HepG2 (cell line): ENCODE measurements at regions not wholly inside any gene's neighbourhood (a gene's known extent, or its start where the extent isn't known, plus 50 kb on each side); places are given as distances from the start of the nearest gene placed in this dataset.

Source experiments
- ATAC-seq: fragments of 200-7000 bp; cut with Tn5 transposase; 3 replicates; pipeline ENCODE4 v1.9.1; 2020; ENCODE audit warnings: mild to moderate bottlenecking, moderate library complexity
- BruUV-seq: library from RNA; stranded (reverse); fragments of 400-500 nt; replicated peaks from 2 replicates; lab custom pipeline; 2021; lab: Mats Ljungman, UMichigan
- CTCF ChIA-PET: fragments of 300-600 bp; formaldehyde crosslinking; extraction: SDS; loops from one replicate; lab custom pipeline; 2021; ENCODE audit warnings: low total read pairs, inconsistent platforms, low intra/inter-chr PET ratio; lab: Yijun Ruan, JAX
- POLR2A ChIA-PET: fragments of 350-600 bp; sonication (Branson Sonifier 250); formaldehyde crosslinking; loops from one replicate; lab custom pipeline; 2020; ENCODE audit warnings: antibody characterized with exemption, inconsistent platforms; lab: Yijun Ruan, JAX
- DNase-seq: peaks from one replicate; pipeline ENCODE4 v3.0.0-alpha.2; 2015; ENCODE audit warnings: low spot score
- FAIRE-seq: peaks from 3 replicates; lab custom pipeline; 2011; peaks lifted over from hg19 to GRCh38; lab: Jason Lieb, UNC
- H2AFZ ChIP-seq: one replicate; pipeline ENCODE4 v1.6.1; 2011; ENCODE audit warnings: low read length, inconsistent platforms
- H3K27ac ChIP-seq: fragments of 300-600 bp; 3 replicates; pipeline ENCODE4 v1.8.0; 2011; ENCODE audit warnings: mixed run types, mild to moderate bottlenecking, mixed read lengths, low read length, inconsistent platforms; ENCODE audit not compliant: insufficient read depth; ENCODE audit errors: extremely low read length
- H3K27me3 ChIP-seq, 2 experiments: fragments of 200-600 bp in 1 of 2; 2 replicates in 1 of 2; 3 replicates in 1 of 2; pipeline versions ENCODE4 v1.6.0 to v1.8.0; 2011; ENCODE audit warnings: low read length in 2 of 2, mild to moderate bottlenecking in 2 of 2, moderate library complexity in 2 of 2, inconsistent platforms in 1 of 2; ENCODE audit not compliant: insufficient read depth in 2 of 2, control insufficient read depth in 1 of 2
- H3K36me3 ChIP-seq, 2 experiments: fragments of 200-600 bp in 1 of 2; replicated peaks in 1 of 2; 2 replicates in 1 of 2; 3 replicates in 1 of 2; pipeline versions ENCODE4 v1.5.1 to v1.8.0; 2011; ENCODE audit warnings: low read length in 2 of 2, inconsistent platforms in 1 of 2; ENCODE audit not compliant: insufficient read depth in 2 of 2, control insufficient read depth in 1 of 2
- H3K4me1 ChIP-seq: 2 replicates; pipeline ENCODE4 v1.5.1; 2012; ENCODE audit warnings: low read length, inconsistent platforms; ENCODE audit not compliant: insufficient read depth
- H3K4me2 ChIP-seq: 2 replicates; pipeline ENCODE4 v1.6.0; 2011; ENCODE audit warnings: low read depth, low read length, inconsistent platforms
- H3K4me3 ChIP-seq, 3 experiments: fragments of 200-600 bp in 1 of 3; sonication (generic), shearing (Covaris generic) in 1 of 3; replicated peaks in 1 of 3; 2 replicates each; pipeline ENCODE4 v1.5.1; 2011 to 2016; ENCODE audit warnings: low read length in 3 of 3, inconsistent platforms in 2 of 3, low read depth in 2 of 3, mild to moderate bottlenecking in 2 of 3, control low read depth in 1 of 3, mixed read lengths in 1 of 3; ENCODE audit not compliant: insufficient read depth in 1 of 3
- H3K79me2 ChIP-seq: one replicate; pipeline ENCODE4 v1.6.1; 2011; ENCODE audit warnings: low read length, inconsistent platforms; ENCODE audit not compliant: insufficient read depth
- H3K9ac ChIP-seq: 2 replicates; pipeline ENCODE4 v1.6.0; 2011; ENCODE audit warnings: mild to moderate bottlenecking, low read depth, low read length, inconsistent platforms; ENCODE audit not compliant: insufficient read depth
- H3K9me3 ChIP-seq: 2 replicates; pipeline ENCODE4 v1.5.1; 2012; ENCODE audit warnings: mild to moderate bottlenecking, low read length
- H4K20me1 ChIP-seq: 2 replicates; pipeline ENCODE4 v1.6.0; 2011; ENCODE audit warnings: inconsistent platforms, mild to moderate bottlenecking, low read length, moderate library complexity; ENCODE audit not compliant: insufficient read depth
- CBX1 ChIP-seq: IDR thresholded peaks from one replicate; pipeline ENCODE4 v1.6.1; 2016; ENCODE audit warnings: antibody characterized with exemption, low read depth
- CENPT ChIP-seq: sonication (generic); formaldehyde crosslinking; IDR thresholded peaks from 2 replicates; pipeline ENCODE4 v1.8.0; 2022; ENCODE audit warnings: low read depth, mild to moderate bottlenecking, moderate library complexity, missing genetic modification reagents
- EHMT2 ChIP-seq: fragments of 200-600 bp; sonication (generic); IDR thresholded peaks from 2 replicates; pipeline ENCODE4 v1.7.0; 2017; ENCODE audit warnings: antibody characterized with exemption, low read depth, low read length, borderline replicate concordance
- EP300 ChIP-seq, 3 experiments: sonication (generic) in 1 of 3; formaldehyde crosslinking in 1 of 3; IDR thresholded peaks; 2 replicates each; pipeline versions ENCODE4 v1.5.1 to v1.6.1; 2011 to 2020; ENCODE audit warnings: low read depth in 2 of 3, low read length in 2 of 3, borderline replicate concordance in 1 of 3, improper control_type of control experiment in 1 of 3, mild to moderate bottlenecking in 1 of 3, missing genetic modification reagents in 1 of 3, moderate library complexity in 1 of 3
- HCFC1 ChIP-seq: fragments of 150-350 bp; IDR thresholded peaks from 2 replicates; pipeline ENCODE4 v1.6.1; 2014; ENCODE audit warnings: low read depth, low read length
- HMG20A ChIP-seq: IDR thresholded peaks from 2 replicates; pipeline ENCODE4 v1.6.1; 2016; ENCODE audit warnings: borderline replicate concordance
- HMG20B ChIP-seq: conservative IDR thresholded peaks from 2 replicates; pipeline ENCODE4 v1.6.1; 2016; ENCODE audit warnings: missing genetic modification reagents, missing compliant biosample characterization
- MIXL1 ChIP-seq: IDR thresholded peaks from 2 replicates; pipeline ENCODE4 v1.6.1; 2016
- NFATC3 ChIP-seq: sonication (generic); formaldehyde crosslinking; IDR thresholded peaks from 2 replicates; pipeline ENCODE4 v1.5.1; 2020; ENCODE audit warnings: mild to moderate bottlenecking, missing genetic modification reagents
- NFYC ChIP-seq: IDR thresholded peaks from 2 replicates; pipeline ENCODE4 v1.6.1; 2016; ENCODE audit warnings: missing genetic modification reagents, missing compliant biosample characterization
- NKX3-1 ChIP-seq: sonication (generic); formaldehyde crosslinking; IDR thresholded peaks from 2 replicates; pipeline ENCODE4 v1.5.0; 2020; ENCODE audit warnings: missing genetic modification reagents
- NR2F6 ChIP-seq, 2 experiments: IDR thresholded peaks; 2 replicates each; pipeline ENCODE4 v1.6.1; 2016; ENCODE audit warnings: antibody characterized with exemption in 1 of 2, mild to moderate bottlenecking in 1 of 2
- RAD51 ChIP-seq: fragments of 450-650 bp; IDR thresholded peaks from 2 replicates; pipeline ENCODE4 v1.6.1; 2016; ENCODE audit warnings: borderline replicate concordance
- SNAPC4 ChIP-seq: sonication (generic); formaldehyde crosslinking; IDR thresholded peaks from 2 replicates; pipeline ENCODE4 v1.4.0; 2020; ENCODE audit warnings: mild to moderate bottlenecking, missing genetic modification reagents
- XBP1 ChIP-seq: sonication (generic); formaldehyde crosslinking; IDR thresholded peaks from 2 replicates; pipeline ENCODE4 v1.5.0; 2020; ENCODE audit warnings: missing genetic modification reagents
- ZNF280D ChIP-seq: sonication (generic); formaldehyde crosslinking; IDR thresholded peaks from 2 replicates; pipeline ENCODE4 v1.5.1; 2020; ENCODE audit warnings: mild to moderate bottlenecking, missing genetic modification reagents
- ZNF430 ChIP-seq: sonication (generic); formaldehyde crosslinking; IDR thresholded peaks from 2 replicates; pipeline ENCODE4 v1.9.0; 2021; ENCODE audit warnings: mild to moderate bottlenecking, missing genetic modification reagents
- ZNF557 ChIP-seq: sonication (generic); formaldehyde crosslinking; IDR thresholded peaks from 2 replicates; pipeline ENCODE4 v1.4.0; 2020; ENCODE audit warnings: missing genetic modification reagents
- ZNF790 ChIP-seq: sonication (generic); formaldehyde crosslinking; IDR thresholded peaks from 2 replicates; pipeline ENCODE4 v1.8.0; 2022; ENCODE audit warnings: missing genetic modification reagents, mild to moderate bottlenecking, borderline replicate concordance
- WGBS: methylation state at CpG from one replicate; pipeline ENCODE4 v1.1.6; 2017; ENCODE audit warnings: low lambda C conversion rate; 5-methylcytosine and 5-hydroxymethylcytosine counted together
- in situ Hi-C: cut with HindIII; loops from 2 replicates; pipeline ENCODE4 v1.10.0; 2017; ENCODE audit warnings: low pct_unique_long_range_greater_than_20kb; ENCODE audit not compliant: extremely low pct_ligation_motif_present
- intact Hi-C: fragments of 100-400 bp; cut with micrococcal nuclease; formaldehyde crosslinking; loops from one replicate; pipeline ENCODE4 v1.10.0; 2022; ENCODE audit not compliant: unreplicated experiment

GRCh38 chr14:29290441-29290840 lies 523.9 kb downstream of the FOXG1 start (continued):
- TF ChIP-seq ZNF430 (CRISPR knock-in tag) (no peak), SNAPC4 (CRISPR knock-in tag) (no peak), EP300 (IDR thresholded peaks at IDR 0.05; ENCODE audit: low read depth in 2 of 2, low read length in 2 of 2) (no peak), EP300 (CRISPR knock-in tag; IDR thresholded peaks at IDR 0.05; ENCODE audit: borderline replicate concordance) (no peak)

GRCh38 chr14:29299372-29299771 lies 532.8 kb downstream of the FOXG1 start:
- FAIRE-seq: no peak
- Histone ChIP-seq H3K36me3 (no peaks in the 10 kb centered on the region), H3K4me3 (no peak overlapping the region), H3K4me1 (no peaks in the 10 kb centered on the region), H4K20me1 (no peaks in the 10 kb centered on the region), H3K4me2 (no peak overlapping the region), H3K27ac (no peak overlapping the region), H3K79me2 (no peaks in the 10 kb centered on the region), H3K9ac (no peak overlapping the region), H2AFZ (no peak overlapping the region), H3K9me3 (peaks cover 100% of the 10 kb centered on the region), H3K27me3 (no peaks in the 10 kb centered on the region)
- ChIA-PET POLR2A (no interaction called here), CTCF (no interaction called here)
- no TSS peak for BruUV-seq
- 11% methylated on average over 1 of the region's 1 CpG for WGBS
- no peak for ATAC-seq
- intact Hi-C loops: no loop called here
- in situ Hi-C loops: no loop called here
- no peak for DNase-seq
- TF ChIP-seq NR2F6 (IDR thresholded peaks at IDR 0.05): no peak
- TF ChIP-seq NR2F6 (CRISPR knock-in tag; IDR thresholded peaks at IDR 0.05): no peak
- TF ChIP-seq ZNF790: no peak
- TF ChIP-seq CBX1: no peak
- no peak for TF ChIP-seq NFYC (CRISPR knock-in tag)
- no peak for TF ChIP-seq XBP1 (CRISPR knock-in tag)
- TF ChIP-seq NFATC3 (CRISPR knock-in tag): no peak
- no peak for TF ChIP-seq ZNF557
- TF ChIP-seq HCFC1: no peak
- TF ChIP-seq CENPT (CRISPR knock-in tag): no peak
- TF ChIP-seq RAD51: no peak
- TF ChIP-seq NKX3-1: no peak
- TF ChIP-seq HMG20B (CRISPR knock-in tag): no peak
- TF ChIP-seq HMG20A: no peak
- no peak for TF ChIP-seq MIXL1 (CRISPR knock-in tag)
- no peak for TF ChIP-seq ZNF280D (CRISPR knock-in tag)
- no peak for TF ChIP-seq EHMT2
